ENCODE measurements at regions not wholly inside any gene's neighbourhood (a gene's known extent, or its start where the extent isn't known, plus 50 kb on each side); places are given as distances from the start of the nearest gene placed in this dataset.

DNA sequence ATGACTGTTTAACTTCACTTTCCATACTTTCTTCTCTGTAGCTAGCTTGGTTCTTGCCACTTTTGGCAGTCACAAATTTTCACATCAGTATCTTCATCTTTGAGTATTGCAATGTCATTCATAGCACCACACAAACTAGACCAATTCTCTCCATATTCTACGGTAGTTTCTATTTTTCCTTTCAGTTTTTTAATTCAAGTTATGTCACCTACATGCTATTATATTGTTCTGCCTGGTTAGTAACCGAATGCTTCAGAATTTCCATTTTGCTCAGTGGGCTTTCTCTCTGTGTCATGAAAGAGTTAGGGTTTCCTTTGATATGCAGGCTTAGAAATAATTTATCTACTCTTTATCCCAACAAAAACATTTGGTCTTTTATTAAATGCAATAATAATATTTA, 896.5 kb downstream of the GATA3 start:
- Histone ChIP-seq H2BK15ac (replicated peaks; ENCODE audit: low read depth) (no peak overlapping the region), H4K5ac (ENCODE audit: low read length) (no peak overlapping the region), H3K79me2 (ENCODE audit: control insufficient read depth, insufficient read depth, low read length) (no peaks in the 10 kb centered on the region), H3K18ac (ENCODE audit: low read length) (no peak overlapping the region), H3K4me3 (ENCODE audit: low read length) (no peak overlapping the region), H3K4me1 (ENCODE audit: control insufficient read depth, low read depth, low read length) (no peaks in the 10 kb centered on the region), H3K36me3 (ENCODE audit: control insufficient read depth, insufficient read depth, low read length) (no peaks in the 10 kb centered on the region), H3K9ac (ENCODE audit: low read length) (no peak overlapping the region), H3K4ac (ENCODE audit: low read depth, low read length) (no peak overlapping the region), H2BK120ac (ENCODE audit: low read depth, low read length) (no peak overlapping the region), H2AK5ac (ENCODE audit: low read length) (no peak overlapping the region), H3K56ac (ENCODE audit: low read length) (no peak overlapping the region), H3K27me3 (ENCODE audit: insufficient read depth, low read length, poor library complexity) (no peaks in the 10 kb centered on the region), H3K4me2 (ENCODE audit: low read length) (no peak overlapping the region), H3K27ac (ENCODE audit: low read depth, low read length) (no peak overlapping the region), H4K8ac (ENCODE audit: low read depth, low read length) (no peak overlapping the region), H3K79me1 (ENCODE audit: low read length) (no peaks in the 10 kb centered on the region), H3K23ac (ENCODE audit: low read length) (no peak overlapping the region), H2BK5ac (ENCODE audit: low read length) (no peak overlapping the region)
- no peak for DNase-seq
- WGBS (ENCODE audit: extremely low coverage, insufficient coverage, low lambda C conversion rate), result no CpG with 5 or more reads among the region's 2 CpGs

DNA sequence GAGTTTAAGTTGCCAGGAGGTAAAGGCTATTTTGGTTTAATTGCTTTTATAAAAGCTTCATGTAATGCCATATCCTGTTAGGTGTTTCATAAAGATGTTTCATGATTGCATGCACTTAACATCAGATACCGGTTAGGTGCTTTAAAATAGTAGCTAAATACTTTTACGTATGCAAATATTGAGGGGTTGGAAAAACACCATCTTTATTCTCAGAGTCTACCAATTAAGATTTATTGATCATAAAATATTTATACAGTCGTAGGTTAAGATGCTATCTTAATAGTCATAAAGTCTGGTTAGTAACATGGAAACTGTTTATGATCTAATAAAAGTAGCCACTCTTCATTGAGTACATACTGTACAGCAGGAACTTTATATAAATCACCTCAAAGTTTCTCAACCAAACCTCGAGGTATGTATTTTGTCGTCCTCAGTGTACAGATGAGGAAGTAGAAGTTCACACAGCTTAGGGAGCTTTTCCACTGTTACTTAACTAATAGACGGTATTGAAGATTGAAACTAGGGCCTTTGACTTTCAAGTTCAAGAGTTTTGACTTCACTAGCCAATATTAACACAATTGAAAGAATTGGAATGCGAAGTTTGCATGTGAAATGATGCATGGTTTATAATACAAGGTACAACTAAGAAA, 897.1 kb downstream of the GATA3 start:
- H3K4ac ChIP-seq (ENCODE audit: low read depth, low read length), result no peak overlapping the region
- no peaks in the 10 kb centered on the region for H3K36me3 ChIP-seq (ENCODE audit: control insufficient read depth, insufficient read depth, low read length)
- no peaks in the 10 kb centered on the region for H3K27me3 ChIP-seq (ENCODE audit: insufficient read depth, low read length, poor library complexity)
- H3K9ac ChIP-seq (ENCODE audit: low read length), result no peak overlapping the region
- no peak for DNase-seq
- H3K27ac ChIP-seq (ENCODE audit: low read depth, low read length), result no peak overlapping the region
- WGBS (ENCODE audit: extremely low coverage, insufficient coverage, low lambda C conversion rate), result no CpG with 5 or more reads among the region's 7 CpGs
- H4K5ac ChIP-seq (ENCODE audit: low read length), result no peak overlapping the region
- H2BK15ac ChIP-seq (replicated peaks; ENCODE audit: low read depth), result no peak overlapping the region
- no peak overlapping the region for H2BK5ac ChIP-seq (ENCODE audit: low read length)
- H3K56ac ChIP-seq (ENCODE audit: low read length), result no peak overlapping the region
- H3K4me2 ChIP-seq (ENCODE audit: low read length), result no peak overlapping the region
- H3K79me1 ChIP-seq (ENCODE audit: low read length), result no peaks in the 10 kb centered on the region
- no peaks in the 10 kb centered on the region for H3K79me2 ChIP-seq (ENCODE audit: control insufficient read depth, insufficient read depth, low read length)
- H4K8ac ChIP-seq (ENCODE audit: low read depth, low read length), result no peak overlapping the region
- H2AK5ac ChIP-seq (ENCODE audit: low read length), result no peak overlapping the region
- no peak overlapping the region for H3K18ac ChIP-seq (ENCODE audit: low read length)
- no peak overlapping the region for H3K4me3 ChIP-seq (ENCODE audit: low read length)
- no peak overlapping the region for H2BK120ac ChIP-seq (ENCODE audit: low read depth, low read length)
- no peaks in the 10 kb centered on the region for H3K4me1 ChIP-seq (ENCODE audit: control insufficient read depth, low read depth, low read length)
- H3K23ac ChIP-seq (ENCODE audit: low read length), result no peak overlapping the region

GRCh38 chr10:8956400-8956799, 901.9 kb downstream of the GATA3 start:
- Histone ChIP-seq H3K56ac (ENCODE audit: low read length) (no peak overlapping the region), H3K27ac (ENCODE audit: low read depth, low read length) (no peak overlapping the region), H2AK5ac (ENCODE audit: low read length) (no peak overlapping the region), H3K9ac (ENCODE audit: low read length) (no peak overlapping the region), H4K8ac (ENCODE audit: low read depth, low read length) (no peak overlapping the region), H3K4ac (ENCODE audit: low read depth, low read length) (no peak overlapping the region), H2BK120ac (ENCODE audit: low read depth, low read length) (no peak overlapping the region), H4K5ac (ENCODE audit: low read length) (no peak overlapping the region), H3K27me3 (ENCODE audit: insufficient read depth, low read length, poor library complexity) (no peaks in the 10 kb centered on the region), H3K4me2 (ENCODE audit: low read length) (no peak overlapping the region), H3K36me3 (ENCODE audit: control insufficient read depth, insufficient read depth, low read length) (no peaks in the 10 kb centered on the region), H3K79me1 (ENCODE audit: low read length) (no peaks in the 10 kb centered on the region), H2BK5ac (ENCODE audit: low read length) (no peak overlapping the region), H2BK15ac (replicated peaks; ENCODE audit: low read depth) (no peak overlapping the region), H3K4me1 (ENCODE audit: control insufficient read depth, low read depth, low read length) (no peaks in the 10 kb centered on the region), H3K4me3 (ENCODE audit: low read length) (no peak overlapping the region), H3K18ac (ENCODE audit: low read length) (no peak overlapping the region), H3K23ac (ENCODE audit: low read length) (no peak overlapping the region), H3K79me2 (ENCODE audit: control insufficient read depth, insufficient read depth, low read length) (no peaks in the 10 kb centered on the region)
- no CpG with 5 or more reads among the region's 4 CpGs for WGBS (ENCODE audit: extremely low coverage, insufficient coverage, low lambda C conversion rate)
- no peak for DNase-seq

GRCh38 chr10:8962249-8962648, 907.8 kb downstream of the GATA3 start:
- Histone ChIP-seq H3K27ac (ENCODE audit: low read depth, low read length) (no peak overlapping the region), H3K23ac (ENCODE audit: low read length) (no peak overlapping the region), H2BK120ac (ENCODE audit: low read depth, low read length) (no peak overlapping the region), H3K27me3 (ENCODE audit: insufficient read depth, low read length, poor library complexity) (no peaks in the 10 kb centered on the region), H2BK5ac (ENCODE audit: low read length) (no peak overlapping the region), H3K18ac (ENCODE audit: low read length) (no peak overlapping the region), H3K79me1 (ENCODE audit: low read length) (no peaks in the 10 kb centered on the region), H2AK5ac (ENCODE audit: low read length) (no peak overlapping the region), H3K79me2 (ENCODE audit: control insufficient read depth, insufficient read depth, low read length) (no peaks in the 10 kb centered on the region), H4K8ac (ENCODE audit: low read depth, low read length) (no peak overlapping the region), H3K4me3 (ENCODE audit: low read length) (no peak overlapping the region), H4K5ac (ENCODE audit: low read length) (no peak overlapping the region), H3K9ac (ENCODE audit: low read length) (no peak overlapping the region), H2BK15ac (replicated peaks; ENCODE audit: low read depth) (no peak overlapping the region), H3K36me3 (ENCODE audit: control insufficient read depth, insufficient read depth, low read length) (no peaks in the 10 kb centered on the region), H3K56ac (ENCODE audit: low read length) (no peak overlapping the region), H3K4me1 (ENCODE audit: control insufficient read depth, low read depth, low read length) (no peaks in the 10 kb centered on the region), H3K4ac (ENCODE audit: low read depth, low read length) (no peak overlapping the region), H3K4me2 (ENCODE audit: low read length) (no peak overlapping the region)
- peak; percentile 31 for DNase-seq

DNA sequence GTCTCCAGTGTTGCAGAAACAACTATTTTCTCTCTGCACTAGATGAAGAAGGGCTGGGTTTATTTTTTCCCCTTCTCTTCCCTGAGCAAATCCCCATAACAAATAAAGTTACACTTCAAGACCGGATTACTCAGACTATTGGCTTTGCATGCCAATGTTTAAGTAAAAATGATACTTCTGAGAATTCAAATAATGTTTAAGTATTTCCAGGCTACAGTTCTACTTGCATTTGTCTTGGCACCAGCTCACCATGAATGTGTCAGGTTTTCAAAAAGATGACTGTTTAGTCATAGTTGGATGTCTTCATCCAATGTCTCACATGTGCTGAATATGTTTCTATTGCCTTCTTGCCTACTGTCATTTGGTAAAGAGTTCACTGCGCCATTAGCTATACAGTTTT, 912.6 kb downstream of the GATA3 start:
- Histone ChIP-seq H3K79me2 (ENCODE audit: control insufficient read depth, insufficient read depth, low read length) (no peaks in the 10 kb centered on the region), H2BK120ac (ENCODE audit: low read depth, low read length) (no peak overlapping the region), H3K4me1 (ENCODE audit: control insufficient read depth, low read depth, low read length) (no peaks in the 10 kb centered on the region), H3K56ac (ENCODE audit: low read length) (no peak overlapping the region), H3K27ac (ENCODE audit: low read depth, low read length) (no peak overlapping the region), H2BK5ac (ENCODE audit: low read length) (no peak overlapping the region), H3K9ac (ENCODE audit: low read length) (no peak overlapping the region), H2AK5ac (ENCODE audit: low read length) (no peak overlapping the region), H4K5ac (ENCODE audit: low read length) (no peak overlapping the region), H3K4me2 (ENCODE audit: low read length) (no peak overlapping the region), H4K8ac (ENCODE audit: low read depth, low read length) (no peak overlapping the region), H3K18ac (ENCODE audit: low read length) (no peak overlapping the region), H2BK15ac (replicated peaks; ENCODE audit: low read depth) (no peak overlapping the region), H3K36me3 (ENCODE audit: control insufficient read depth, insufficient read depth, low read length) (no peaks in the 10 kb centered on the region), H3K79me1 (ENCODE audit: low read length) (no peaks in the 10 kb centered on the region), H3K27me3 (ENCODE audit: insufficient read depth, low read length, poor library complexity) (no peaks in the 10 kb centered on the region), H3K23ac (ENCODE audit: low read length) (no peak overlapping the region), H3K4ac (ENCODE audit: low read depth, low read length) (no peak overlapping the region), H3K4me3 (ENCODE audit: low read length) (no peak overlapping the region)
- DNase-seq, result no peak
- no CpG with 5 or more reads among the region's 2 CpGs for WGBS (ENCODE audit: extremely low coverage, insufficient coverage, low lambda C conversion rate)

GRCh38 chr10:8969853-8970252, 915.4 kb downstream of the GATA3 start:
- H4K5ac ChIP-seq (ENCODE audit: low read length), result no peak overlapping the region
- WGBS (ENCODE audit: extremely low coverage, insufficient coverage, low lambda C conversion rate), result no CpG with 5 or more reads among the region's 1 CpG

More at GRCh38 chr10:8969853-8970252, 915.4 kb downstream of the GATA3 start:
- no peak overlapping the region for H3K4me2 ChIP-seq (ENCODE audit: low read length)
- no peak overlapping the region for H3K18ac ChIP-seq (ENCODE audit: low read length)
- H3K27ac ChIP-seq (ENCODE audit: low read depth, low read length), result no peak overlapping the region
- H3K79me2 ChIP-seq (ENCODE audit: control insufficient read depth, insufficient read depth, low read length), result no peaks in the 10 kb centered on the region
- H3K56ac ChIP-seq (ENCODE audit: low read length), result no peak overlapping the region
- H3K4ac ChIP-seq (ENCODE audit: low read depth, low read length), result no peak overlapping the region
- H3K36me3 ChIP-seq (ENCODE audit: control insufficient read depth, insufficient read depth, low read length), result no peaks in the 10 kb centered on the region
- H3K79me1 ChIP-seq (ENCODE audit: low read length), result no peaks in the 10 kb centered on the region
- H3K9ac ChIP-seq (ENCODE audit: low read length), result no peak overlapping the region
- no peak overlapping the region for H2BK5ac ChIP-seq (ENCODE audit: low read length)
- no peak for DNase-seq
- H3K4me3 ChIP-seq (ENCODE audit: low read length), result no peak overlapping the region
- no peak overlapping the region for H2BK15ac ChIP-seq (replicated peaks; ENCODE audit: low read depth)
- H3K23ac ChIP-seq (ENCODE audit: low read length), result no peak overlapping the region
- H3K27me3 ChIP-seq (ENCODE audit: insufficient read depth, low read length, poor library complexity), result no peaks in the 10 kb centered on the region
- no peaks in the 10 kb centered on the region for H3K4me1 ChIP-seq (ENCODE audit: control insufficient read depth, low read depth, low read length)
- no peak overlapping the region for H2AK5ac ChIP-seq (ENCODE audit: low read length)
- no peak overlapping the region for H4K8ac ChIP-seq (ENCODE audit: low read depth, low read length)
- H2BK120ac ChIP-seq (ENCODE audit: low read depth, low read length), result no peak overlapping the region

Data from mesendoderm (in vitro differentiated cells).